Activated CD4-positive, alpha-beta memory T cell treated with anti-CD3 and anti-CD28 coated beads, Interleukin-2, amount 10 ng/mL, durations not matched to agents 7 days and 5 days (primary cell): ENCODE measurements at regions not wholly inside any gene's neighbourhood (a gene's known extent, or its start where the extent isn't known, plus 50 kb on each side); places are given as distances from the start of the nearest gene placed in this dataset.
A peak's percentile ranks its signal among the peaks of the same experiment; 100 is the strongest.
"Not testable (repeated sequence)": the region's sequence is repeated elsewhere in the genome, so short reads cannot be mapped to it uniquely, and the experiment has no call there.

Source experiments
- CTCF ChIA-PET: fragments of 350-600 bp; sonication (Branson Sonifier 250); formaldehyde crosslinking; loops from one replicate; lab custom pipeline; 2021; ENCODE audit warnings: antibody characterized with exemption, inconsistent platforms; lab: Charles Lee
- POLR2A ChIA-PET: fragments of 350-600 bp; sonication (Branson Sonifier 250); formaldehyde crosslinking; loops from one replicate; lab custom pipeline; 2021; ENCODE audit warnings: antibody characterized with exemption; lab: Charles Lee
- DNase-seq: peaks from one replicate; pipeline ENCODE4 v3.0.0-alpha.2; 2020
- H3K27ac Mint-ChIP-seq: one replicate; pipeline ENCODE4 v1.8.0; 2021; ENCODE audit warnings: mild to moderate bottlenecking, mixed read lengths
- H3K27me3 Mint-ChIP-seq: one replicate; pipeline ENCODE4 v1.8.0; 2021; ENCODE audit warnings: mixed read lengths
- H3K36me3 Mint-ChIP-seq: one replicate; pipeline ENCODE4 v1.8.0; 2021; ENCODE audit warnings: low read depth, mixed read lengths
- H3K4me1 Mint-ChIP-seq: one replicate; pipeline ENCODE4 v1.8.0; 2021; ENCODE audit warnings: mixed read lengths
- H3K4me3 Mint-ChIP-seq: one replicate; pipeline ENCODE4 v1.8.0; 2021; ENCODE audit warnings: mild to moderate bottlenecking, mixed read lengths
- H3K9me3 Mint-ChIP-seq: one replicate; pipeline ENCODE4 v1.8.0; 2021; ENCODE audit warnings: mixed read lengths

GRCh38 chr5:1726469-1726865 lies 73.2 kb downstream of the MRPL36 start:
- Mint-ChIP-seq H3K36me3 (no peaks in the 10 kb centered on the region), H3K27ac (no peak overlapping the region), H3K4me1 (peaks cover 2% of the 10 kb centered on the region), H3K9me3 (no peaks in the 10 kb centered on the region), H3K4me3 (no peak overlapping the region), H3K27me3 (no peaks in the 10 kb centered on the region)
- ChIA-PET POLR2A (no interaction called here), CTCF (no interaction called here)
- no peak for DNase-seq

GRCh38 chr5:1725641-1726468 lies 73.8 kb downstream of the MRPL36 start:
- Mint-ChIP-seq H3K36me3 (no peaks in the 10 kb centered on the region), H3K4me1 (peaks cover 2% of the 10 kb centered on the region), H3K4me3 (peak overlapping the region; percentile 72), H3K27ac (no peak overlapping the region), H3K9me3 (no peaks in the 10 kb centered on the region), H3K27me3 (no peaks in the 10 kb centered on the region)
- ChIA-PET CTCF (no interaction called here), POLR2A (no interaction called here)
- peak; percentile 9 for DNase-seq

GRCh38 chr5:1724822-1725602 lies 74.6 kb downstream of the MRPL36 start:
- POLR2A ChIA-PET: no interaction called here
- H3K4me3 Mint-ChIP-seq: peak overlapping the region; percentile 72
- no peaks in the 10 kb centered on the region for H3K27me3 Mint-ChIP-seq
- CTCF ChIA-PET: no interaction called here
- peaks cover 2% of the 10 kb centered on the region for H3K4me1 Mint-ChIP-seq
- peaks cover 6% of the 10 kb centered on the region for H3K36me3 Mint-ChIP-seq
- DNase-seq: peak; percentile 57
- H3K27ac Mint-ChIP-seq: peak overlapping the region; percentile 52
- no peaks in the 10 kb centered on the region for H3K9me3 Mint-ChIP-seq

GRCh38 chr5:1723957-1724821 lies 75.4 kb downstream of the MRPL36 start:
- peaks cover 5% of the 10 kb centered on the region for H3K9me3 Mint-ChIP-seq
- H3K36me3 Mint-ChIP-seq: peaks cover 6% of the 10 kb centered on the region
- CTCF ChIA-PET: no interaction called here
- H3K4me1 Mint-ChIP-seq: peaks cover 2% of the 10 kb centered on the region
- DNase-seq: peak; percentile 9
- H3K27me3 Mint-ChIP-seq: no peaks in the 10 kb centered on the region
- H3K27ac Mint-ChIP-seq: no peak overlapping the region
- H3K4me3 Mint-ChIP-seq: peak overlapping the region; percentile 72
- POLR2A ChIA-PET: no interaction called here

- DNase-seq: peak; percentile 8
- H3K36me3 Mint-ChIP-seq: peaks cover 6% of the 10 kb centered on the region
- peaks cover 11% of the 10 kb centered on the region for H3K9me3 Mint-ChIP-seq
Observed at GRCh38 chr5:1723476-1723875, 76.2 kb downstream of the MRPL36 start.

GRCh38 chr5:1722877-1723276 lies 76.8 kb downstream of the MRPL36 start:
- peaks cover 9% of the 10 kb centered on the region for H3K36me3 Mint-ChIP-seq
- ChIA-PET CTCF (no interaction called here), POLR2A (no interaction called here)
- no peak overlapping the region for H3K27ac Mint-ChIP-seq
- H3K4me3 Mint-ChIP-seq: no peak overlapping the region
- DNase-seq: no peak
- H3K27me3 Mint-ChIP-seq: no peaks in the 10 kb centered on the region
- H3K4me1 Mint-ChIP-seq: peaks cover 2% of the 10 kb centered on the region
- H3K9me3 Mint-ChIP-seq: peaks cover 16% of the 10 kb centered on the region

More at GRCh38 chr5:1723476-1723875, 76.2 kb downstream of the MRPL36 start:
- ChIA-PET CTCF (no interaction called here), POLR2A (no interaction called here)
- Mint-ChIP-seq H3K27me3 (no peaks in the 10 kb centered on the region), H3K4me3 (no peak overlapping the region), H3K4me1 (peaks cover 2% of the 10 kb centered on the region), H3K27ac (peak overlapping the region; percentile 40)

- Mint-ChIP-seq H3K9me3 (peaks cover 16% of the 10 kb centered on the region), H3K36me3 (peaks cover 9% of the 10 kb centered on the region), H3K27ac (no peak overlapping the region), H3K4me3 (no peak overlapping the region), H3K27me3 (no peaks in the 10 kb centered on the region), H3K4me1 (peaks cover 2% of the 10 kb centered on the region)
- ChIA-PET POLR2A (no interaction called here), CTCF (no interaction called here)
- no peak for DNase-seq
Observed at GRCh38 chr5:1720396-1721110, 79.1 kb downstream of the MRPL36 start.

- Mint-ChIP-seq H3K9me3 (peaks cover 16% of the 10 kb centered on the region), H3K4me3 (no peak overlapping the region), H3K27me3 (no peaks in the 10 kb centered on the region), H3K4me1 (no peaks in the 10 kb centered on the region), H3K36me3 (peaks cover 9% of the 10 kb centered on the region), H3K27ac (no peak overlapping the region)
- DNase-seq: no peak
- CTCF ChIA-PET: no interaction called here
- POLR2A ChIA-PET: no interaction called here
Observed at GRCh38 chr5:1719860-1720259, 79.8 kb downstream of the MRPL36 start.

GRCh38 chr5:1718669-1719068 lies 81.0 kb downstream of the MRPL36 start:
- Mint-ChIP-seq H3K27me3 (no peaks in the 10 kb centered on the region), H3K27ac (no peak overlapping the region), H3K36me3 (peaks cover 9% of the 10 kb centered on the region), H3K4me3 (no peak overlapping the region), H3K9me3 (peaks cover 16% of the 10 kb centered on the region), H3K4me1 (no peaks in the 10 kb centered on the region)
- ChIA-PET CTCF (no interaction called here), POLR2A (no interaction called here)
- DNase-seq: no peak

- H3K27ac Mint-ChIP-seq, CTCF ChIA-PET, POLR2A ChIA-PET: not testable (repeated sequence)
Observed at GRCh38 chr5:1710091-1710490, 89.5 kb downstream of the MRPL36 start.

GRCh38 chr5:1709171-1709803 lies 90.3 kb downstream of the MRPL36 start:
- no peak for DNase-seq
- CTCF ChIA-PET: no interaction called here
- peaks cover 9% of the 10 kb centered on the region for H3K27me3 Mint-ChIP-seq
- no peaks in the 10 kb centered on the region for H3K9me3 Mint-ChIP-seq
- peaks cover 12% of the 10 kb centered on the region for H3K4me1 Mint-ChIP-seq
- H3K36me3 Mint-ChIP-seq: no peaks in the 10 kb centered on the region
- POLR2A ChIA-PET: no interaction called here
- peak overlapping the region; percentile 68 for H3K4me3 Mint-ChIP-seq
- H3K27ac Mint-ChIP-seq: no peak overlapping the region

More at GRCh38 chr5:1710091-1710490, 89.5 kb downstream of the MRPL36 start:
- H3K36me3 Mint-ChIP-seq, H3K27me3 Mint-ChIP-seq, H3K9me3 Mint-ChIP-seq: not testable (repeated sequence)
- DNase-seq: peak; percentile 72
- H3K4me1 Mint-ChIP-seq: peaks cover 12% of the 10 kb centered on the region
- H3K4me3 Mint-ChIP-seq: peak overlapping the region; percentile 68

- DNase-seq: no peak
- no peak overlapping the region for H3K27ac Mint-ChIP-seq
- peaks cover 9% of the 10 kb centered on the region for H3K27me3 Mint-ChIP-seq
- POLR2A ChIA-PET: no interaction called here
- CTCF ChIA-PET: no interaction called here
- no peaks in the 10 kb centered on the region for H3K36me3 Mint-ChIP-seq
- no peak overlapping the region for H3K4me3 Mint-ChIP-seq
- H3K9me3 Mint-ChIP-seq: no peaks in the 10 kb centered on the region
- H3K4me1 Mint-ChIP-seq: peaks cover 12% of the 10 kb centered on the region
Observed at GRCh38 chr5:1708592-1709141, 91.0 kb downstream of the MRPL36 start.
